HEK293 (cell line): ENCODE measurements at regions not wholly inside any gene's neighbourhood (a gene's known extent, or its start where the extent isn't known, plus 50 kb on each side); places are given as distances from the start of the nearest gene placed in this dataset.

Experiments
- CTCF ChIA-PET: fragments of 350-600 bp; formaldehyde crosslinking; extraction: SDS; loops from one replicate; lab custom pipeline; 2021; ENCODE audit warnings: antibody characterized with exemption; lab: Yijun Ruan, JAX
- POLR2A ChIA-PET: fragments of 300-600 bp; formaldehyde crosslinking; extraction: SDS; loops from one replicate; lab custom pipeline; 2020; ENCODE audit warnings: antibody characterized with exemption, inconsistent platforms; lab: Yijun Ruan, JAX
- H3K27ac ChIP-seq: fragments of 200-500 bp; sonication (Bioruptor generic); 2 replicates; pipeline ENCODE4 v1.5.1; 2014; ENCODE audit warnings: low read depth, low read length, control low read depth, inconsistent platforms; ENCODE audit errors: extremely low read depth
- H3K36me3 ChIP-seq, 2 experiments: fragments of 200-500 bp in 1 of 2; sonication (Bioruptor generic) in 1 of 2; 1 replicate in 1 of 2; 2 replicates in 1 of 2; pipeline ENCODE4 v1.5.1; 2014 to 2017; ENCODE audit warnings: inconsistent platforms in 2 of 2, low read length in 2 of 2; ENCODE audit not compliant: control insufficient read depth in 2 of 2, insufficient read depth in 1 of 2
- H3K4me1 ChIP-seq: fragments of 200-500 bp; sonication (Bioruptor generic); 2 replicates; pipeline ENCODE4 v1.5.1; 2014; ENCODE audit warnings: mild to moderate bottlenecking, low read length, inconsistent platforms; ENCODE audit not compliant: control insufficient read depth, insufficient read depth
- H3K4me3 ChIP-seq: 2 replicates; pipeline ENCODE4 v1.5.1; 2011; ENCODE audit warnings: low read depth, mild to moderate bottlenecking, control low read depth, low read length, moderate library complexity
- H3K9me3 ChIP-seq: fragments of 200-500 bp; sonication (Bioruptor generic); 2 replicates; pipeline ENCODE4 v1.5.1; 2014; ENCODE audit warnings: low read depth, low read length, inconsistent platforms; ENCODE audit not compliant: control insufficient read depth, insufficient read depth
- HOXD13 ChIP-seq: sonication (generic); formaldehyde crosslinking; IDR thresholded peaks from 2 replicates; pipeline ENCODE4 v1.8.0; 2022; ENCODE audit warnings: missing genetic modification reagents, borderline replicate concordance
- KLF9 ChIP-seq: fragments of 450-650 bp; formaldehyde crosslinking; IDR thresholded peaks from 2 replicates; pipeline ENCODE4 v1.5.1; 2016; ENCODE audit warnings: missing biosample characterization, missing genetic modification characterization, low read depth
- TCF7L2 ChIP-seq: IDR thresholded peaks from 2 replicates; pipeline ENCODE4 v1.6.1; 2011; ENCODE audit warnings: low read depth, mild to moderate bottlenecking, inconsistent platforms, low read length, moderate library complexity, borderline replicate concordance
- ZBTB7A ChIP-seq: fragments of 450-650 bp; formaldehyde crosslinking; IDR thresholded peaks from 2 replicates; pipeline ENCODE4 v1.5.1; 2016; ENCODE audit warnings: low read depth, missing biosample characterization, missing genetic modification characterization
- ZNF10 ChIP-seq: fragments of 450-650 bp; formaldehyde crosslinking; IDR thresholded peaks from 2 replicates; pipeline ENCODE4 v1.5.1; 2017; ENCODE audit warnings: missing biosample characterization, missing genetic modification characterization
- ZNF112 ChIP-seq: fragments of 450-650 bp; formaldehyde crosslinking; IDR thresholded peaks from 2 replicates; pipeline ENCODE4 v1.5.0; 2017; ENCODE audit warnings: missing biosample characterization, missing genetic modification characterization
- ZNF146 ChIP-seq: fragments of 450-650 bp; formaldehyde crosslinking; IDR thresholded peaks from 2 replicates; pipeline ENCODE4 v1.5.1; 2016; ENCODE audit warnings: missing biosample characterization, missing genetic modification characterization
- ZNF18 ChIP-seq: fragments of 450-650 bp; formaldehyde crosslinking; IDR thresholded peaks from 2 replicates; pipeline ENCODE4 v1.5.1; 2016; ENCODE audit warnings: missing biosample characterization, missing genetic modification characterization
- ZNF394 ChIP-seq: fragments of 450-650 bp; formaldehyde crosslinking; IDR thresholded peaks from 2 replicates; pipeline ENCODE4 v1.5.1; 2016; ENCODE audit warnings: missing biosample characterization, missing genetic modification characterization, mild to moderate bottlenecking, moderate library complexity, borderline replicate concordance
- ZNF449 ChIP-seq: fragments of 450-650 bp; formaldehyde crosslinking; IDR thresholded peaks from 2 replicates; pipeline ENCODE4 v1.5.1; 2017; ENCODE audit warnings: missing biosample characterization, mild to moderate bottlenecking, missing genetic modification characterization, moderate library complexity
- ZNF473 ChIP-seq: fragments of 450-650 bp; formaldehyde crosslinking; IDR thresholded peaks from 2 replicates; pipeline ENCODE4 v1.5.1; 2017; ENCODE audit warnings: missing biosample characterization, missing genetic modification characterization
- ZNF549 ChIP-seq: fragments of 450-650 bp; IDR thresholded peaks from 2 replicates; pipeline ENCODE4 v1.5.1; 2018; ENCODE audit warnings: missing biosample characterization, missing genetic modification characterization, mild to moderate bottlenecking, inconsistent platforms, moderate library complexity
- ZNF555 ChIP-seq: fragments of 450-650 bp; formaldehyde crosslinking; conservative IDR thresholded peaks from 2 replicates; pipeline ENCODE4 v1.5.1; 2017; ENCODE audit warnings: missing biosample characterization, mild to moderate bottlenecking, missing genetic modification characterization, inconsistent platforms
- ZNF610 ChIP-seq: fragments of 450-650 bp; formaldehyde crosslinking; IDR thresholded peaks from 2 replicates; pipeline ENCODE4 v1.5.1; 2016; ENCODE audit warnings: missing biosample characterization, missing genetic modification characterization, borderline replicate concordance
- ZNF624 ChIP-seq: fragments of 450-650 bp; formaldehyde crosslinking; IDR thresholded peaks from 2 replicates; pipeline ENCODE4 v1.5.1; 2017; ENCODE audit warnings: missing biosample characterization, missing genetic modification characterization
- ZNF654 ChIP-seq: fragments of 450-650 bp; formaldehyde crosslinking; IDR thresholded peaks from 2 replicates; pipeline ENCODE4 v1.5.1; 2016; ENCODE audit warnings: low read depth, missing biosample characterization, missing genetic modification characterization
- ZNF658 ChIP-seq: fragments of 450-650 bp; formaldehyde crosslinking; IDR thresholded peaks from 2 replicates; pipeline ENCODE4; 2016; ENCODE audit warnings: missing biosample characterization, missing genetic modification characterization
- ZNF830 ChIP-seq: fragments of 450-650 bp; IDR thresholded peaks from 2 replicates; pipeline ENCODE4 v1.5.0; 2018; ENCODE audit warnings: missing biosample characterization, missing genetic modification characterization, low read depth, mild to moderate bottlenecking, moderate library complexity
- TF ChIP-seq, protein P1 (sequence below): fragments of 450-650 bp; formaldehyde crosslinking; IDR thresholded peaks from 2 replicates; pipeline ENCODE4 v1.5.1; 2017; ENCODE audit warnings: missing biosample characterization, missing genetic modification characterization

DNA sequence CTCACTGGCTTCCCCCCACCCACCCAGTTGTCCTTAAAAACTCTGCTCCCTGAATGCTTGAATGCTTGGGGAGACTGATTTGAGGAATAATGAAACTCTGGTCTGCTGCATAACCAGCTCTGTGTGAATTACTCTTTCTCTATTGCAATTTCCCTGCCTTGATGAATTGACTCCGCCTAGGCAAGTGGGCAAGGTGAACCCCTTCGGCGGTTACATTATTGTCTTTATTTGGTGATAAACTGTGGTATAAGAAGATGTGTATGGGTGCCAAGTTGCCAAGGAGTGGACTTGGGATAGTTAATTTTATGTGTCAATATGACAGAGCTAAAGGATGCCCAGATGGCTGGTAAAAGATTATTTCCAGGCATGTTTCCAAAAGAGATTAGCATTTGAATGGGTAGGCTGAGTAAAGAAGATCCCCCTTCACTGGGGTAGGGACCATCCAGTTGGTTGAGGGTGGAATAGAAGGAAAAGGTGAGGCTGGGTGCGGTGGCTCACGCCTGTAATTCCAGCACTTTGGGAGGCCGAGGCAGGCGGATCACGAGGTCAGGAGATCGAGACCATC, 98.5 kb upstream of the HAAO start (continued):
- TF ChIP-seq KLF9 (tag by site-specific recombination) (no peak), ZNF549 (tag by site-specific recombination) (no peak), ZNF146 (tag by site-specific recombination) (no peak), ZNF473 (tag by site-specific recombination) (no peak)

DNA sequence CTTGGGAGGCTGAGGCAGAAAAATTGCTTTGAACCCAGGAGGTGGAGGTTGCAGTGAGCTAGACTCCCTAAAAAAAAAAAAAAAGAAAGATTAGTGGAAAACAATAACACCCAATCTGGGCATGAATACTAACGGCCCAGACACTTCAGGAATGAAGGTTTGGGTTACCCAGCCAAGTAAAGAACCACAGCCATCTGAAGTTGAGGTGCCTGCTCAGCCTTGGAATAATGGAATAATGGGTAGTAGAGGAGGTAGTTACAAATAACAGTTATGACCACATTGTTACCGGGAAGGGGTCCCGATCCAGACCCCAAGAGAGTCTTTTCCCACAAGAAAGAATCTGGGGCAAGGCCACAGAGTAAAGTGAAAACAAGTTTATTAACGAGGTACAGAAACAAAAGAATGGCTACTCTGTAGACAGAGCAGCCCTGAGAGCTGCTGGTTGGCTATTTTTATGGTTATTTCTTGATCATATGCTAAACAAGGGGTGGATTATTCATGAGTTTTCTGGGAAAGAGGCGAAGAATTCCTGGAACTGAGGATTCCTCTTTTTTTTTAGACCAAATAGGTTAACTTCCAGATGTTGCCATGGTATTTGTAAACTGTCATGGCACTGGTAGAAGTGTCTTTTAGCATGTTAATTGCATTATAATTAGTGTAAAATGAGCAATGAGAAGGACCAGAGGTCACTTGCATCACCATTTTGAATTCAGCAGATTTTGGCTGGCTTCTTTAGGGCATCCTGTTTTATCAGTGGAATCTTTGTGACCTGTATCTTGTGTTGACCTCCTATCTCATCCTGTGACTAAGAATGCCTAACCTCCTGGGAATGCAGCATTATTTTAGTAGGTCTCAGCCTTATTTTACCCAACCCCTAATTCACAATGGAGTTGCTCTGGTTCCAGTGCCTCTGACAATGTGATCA, 96.2 kb upstream of the HAAO start:
- no peaks in the 10 kb centered on the region for H3K36me3 ChIP-seq
- CTCF ChIA-PET: interaction anchor here (0.6 kb wide), 1 partner anchor 66 kb away, joined by 3 read pairs; no protein-coding TSS in a partner anchor
- POLR2A ChIA-PET: no interaction called here
- H3K4me1 ChIP-seq: no peaks in the 10 kb centered on the region
- H3K9me3 ChIP-seq: no peaks in the 10 kb centered on the region
- H3K4me3 ChIP-seq: no peak overlapping the region
- H3K27ac ChIP-seq: no peak overlapping the region
- TF ChIP-seq ZNF624 (tag by site-specific recombination): no peak
- TF ChIP-seq ZNF654 (tag by site-specific recombination): no peak
- no peak for TF ChIP-seq HOXD13 (CRISPR knock-in tag)
- no peak for TF ChIP-seq ZNF18 (tag by site-specific recombination)
- TF ChIP-seq ZNF555 (tag by site-specific recombination): no peak
- TF ChIP-seq ZBTB7A (tag by site-specific recombination): no peak
- TF ChIP-seq ZNF658 (tag by site-specific recombination): no peak
- TF ChIP-seq ZNF112 (tag by site-specific recombination): no peak
- no peak for TF ChIP-seq ZNF394 (tag by site-specific recombination)
- TF ChIP-seq, protein P1, sequence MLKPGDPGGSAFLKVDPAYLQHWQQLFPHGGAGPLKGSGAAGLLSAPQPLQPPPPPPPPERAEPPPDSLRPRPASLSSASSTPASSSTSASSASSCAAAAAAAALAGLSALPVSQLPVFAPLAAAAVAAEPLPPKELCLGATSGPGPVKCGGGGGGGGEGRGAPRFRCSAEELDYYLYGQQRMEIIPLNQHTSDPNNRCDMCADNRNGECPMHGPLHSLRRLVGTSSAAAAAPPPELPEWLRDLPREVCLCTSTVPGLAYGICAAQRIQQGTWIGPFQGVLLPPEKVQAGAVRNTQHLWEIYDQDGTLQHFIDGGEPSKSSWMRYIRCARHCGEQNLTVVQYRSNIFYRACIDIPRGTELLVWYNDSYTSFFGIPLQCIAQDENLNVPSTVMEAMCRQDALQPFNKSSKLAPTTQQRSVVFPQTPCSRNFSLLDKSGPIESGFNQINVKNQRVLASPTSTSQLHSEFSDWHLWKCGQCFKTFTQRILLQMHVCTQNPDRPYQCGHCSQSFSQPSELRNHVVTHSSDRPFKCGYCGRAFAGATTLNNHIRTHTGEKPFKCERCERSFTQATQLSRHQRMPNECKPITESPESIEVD (tag by site-specific recombination): no peak
- no peak for TF ChIP-seq ZNF10 (tag by site-specific recombination)
- TF ChIP-seq ZNF830: no peak
- TF ChIP-seq ZNF449 (tag by site-specific recombination): no peak
- no peak for TF ChIP-seq TCF7L2

DNA sequence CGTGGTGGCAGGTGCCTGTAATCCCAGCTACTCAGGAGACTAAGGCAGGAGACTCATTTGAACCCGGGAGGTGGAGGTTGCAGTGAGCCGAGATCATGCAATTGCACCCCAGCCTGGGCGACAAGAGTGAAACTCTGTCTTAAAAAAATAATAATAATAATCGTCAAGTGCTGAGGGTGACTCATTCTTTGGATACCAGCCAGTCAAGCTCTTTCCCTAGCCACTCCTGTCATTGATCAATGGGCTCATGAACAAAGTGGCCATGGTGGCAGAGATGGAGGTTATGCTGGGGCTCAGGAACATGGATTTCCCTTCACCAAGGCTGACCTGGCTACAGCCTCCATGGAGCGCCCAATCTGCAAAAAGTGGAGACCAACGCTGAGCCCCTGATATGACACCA, 94.5 kb upstream of the HAAO start:
- Histone ChIP-seq H3K4me1 (no peaks in the 10 kb centered on the region), H3K27ac (no peak overlapping the region), H3K4me3 (no peak overlapping the region), H3K36me3 (no peaks in the 10 kb centered on the region), H3K9me3 (no peaks in the 10 kb centered on the region)
- 0 out of 2 replicates have a peak, but pooled peaks have one; percentile 37 for TF ChIP-seq ZNF10 (tag by site-specific recombination)
- no peak for TF ChIP-seq ZNF610 (tag by site-specific recombination)
- ChIA-PET POLR2A (no interaction called here), CTCF (no interaction called here)
